ENCODE measurements at regions not wholly inside any gene's neighbourhood (a gene's known extent, or its start where the extent isn't known, plus 50 kb on each side); places are given as distances from the start of the nearest gene placed in this dataset.
"Not testable (repeated sequence)": the region's sequence is repeated elsewhere in the genome, so short reads cannot be mapped to it uniquely, and the experiment has no call there.

DNA sequence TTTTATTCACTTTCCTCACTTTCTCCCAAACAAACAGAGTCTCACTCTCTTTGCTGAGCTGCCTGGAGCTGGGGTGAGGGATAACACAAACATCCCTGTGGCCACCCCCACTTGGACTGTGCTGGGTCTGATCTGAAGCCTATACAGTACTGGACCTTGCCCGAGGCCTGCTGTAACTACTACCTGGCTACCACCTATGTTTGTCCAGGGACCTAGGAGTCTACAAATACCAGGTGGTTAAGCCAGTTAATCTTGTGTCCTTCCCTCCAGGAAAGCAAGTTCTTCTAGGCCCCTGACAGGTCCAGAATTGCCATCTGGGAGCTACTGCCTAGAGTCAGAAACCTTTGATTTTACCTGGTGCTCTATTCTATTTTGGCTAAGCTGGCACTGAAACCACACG, 87.3 kb downstream of the RTL3 start:
- H3K4me1 ChIP-seq (ENCODE audit: control insufficient read depth, insufficient read depth, low read length): no peaks in the 10 kb centered on the region
- no peaks in the 10 kb centered on the region for H3K9me3 ChIP-seq (ENCODE audit: control insufficient read depth, insufficient read depth, low read depth, low read length)
- ChIA-PET POLR2A (no interaction called here), CTCF (no interaction called here)
- BruUV-seq (replicated peaks): no TSS peak
- H3K27me3 ChIP-seq (ENCODE audit: control insufficient read depth, insufficient read depth, low read length): no peaks in the 10 kb centered on the region
- intact Hi-C loops (cut with micrococcal nuclease; ENCODE audit: unreplicated experiment) (no loop called here), in situ Hi-C loops (cut with HindIII; ENCODE audit: low pct_unique_long_range_greater_than_20kb, low sequenced_read_pairs) (no loop called here)
- no peak for DNase-seq (ENCODE audit: low read depth, low spot score)
- ATAC-seq: no peak
- no peak overlapping the region for H3K27ac ChIP-seq (ENCODE audit: low read length)
- TF ChIP-seq TCF7L2 (IDR thresholded peaks at IDR 0.05; ENCODE audit: low read depth, low read length): no peak
- no peak overlapping the region for H3K4me3 ChIP-seq (ENCODE audit: low read depth in 2 of 2, low read length in 2 of 2)
- H3K36me3 ChIP-seq (ENCODE audit: control insufficient read depth, insufficient read depth, low read length): no peaks in the 10 kb centered on the region

DNA sequence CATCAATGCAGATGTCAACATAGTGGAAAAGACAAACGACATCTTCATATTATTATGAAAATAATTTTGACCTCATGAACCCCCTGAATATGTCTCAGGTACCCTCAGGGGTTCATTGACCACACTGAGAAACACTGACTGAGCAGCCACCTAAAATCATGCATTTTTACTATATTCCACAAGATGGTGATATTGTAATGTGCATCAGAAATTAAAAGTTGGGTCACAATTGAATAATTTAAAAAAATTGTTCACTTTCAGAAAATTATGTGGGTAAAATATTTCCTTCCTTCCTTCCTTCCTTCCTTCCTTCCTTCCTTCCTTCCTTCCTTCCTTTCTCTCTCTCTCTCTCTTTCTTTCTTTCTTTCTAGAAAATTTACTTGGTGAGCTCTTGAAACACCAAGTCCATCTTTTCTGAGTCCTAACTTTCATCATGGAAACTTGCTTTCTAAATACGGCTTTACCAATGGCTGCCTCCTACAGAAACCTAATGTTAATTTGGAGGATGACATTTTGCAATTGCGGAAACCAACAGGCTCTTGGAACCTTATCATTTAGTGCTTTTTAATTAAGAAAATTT, 103.6 kb downstream of the RTL3 start:
- Histone ChIP-seq H3K36me3 (ENCODE audit: control insufficient read depth, insufficient read depth, low read length) (no peaks in the 10 kb centered on the region), H3K4me3 (ENCODE audit: low read depth in 2 of 2, low read length in 2 of 2) (no peak overlapping the region), H3K27ac (ENCODE audit: low read length) (no peak overlapping the region), H3K4me1 (ENCODE audit: control insufficient read depth, insufficient read depth, low read length) (no peaks in the 10 kb centered on the region), H3K27me3 (ENCODE audit: control insufficient read depth, insufficient read depth, low read length) (no peaks in the 10 kb centered on the region), H3K9me3 (ENCODE audit: control insufficient read depth, insufficient read depth, low read depth, low read length) (no peaks in the 10 kb centered on the region)
- CTCF ChIA-PET: interaction anchor here (0.6 to 0.7 kb wide), 3 partner anchors 153 to 853 kb away, joined by 3 to 4 read pairs (median 3); no protein-coding TSS in a partner anchor
- BruUV-seq (replicated peaks): no TSS peak
- intact Hi-C loops (cut with micrococcal nuclease; ENCODE audit: unreplicated experiment): loop anchor here (5.0 kb wide), 2 partner anchors 527 to 857 kb away; no protein-coding TSS in a partner anchor
- POLR2A ChIA-PET: no interaction called here
- no peak for DNase-seq (ENCODE audit: low read depth, low spot score)
- in situ Hi-C loops (cut with HindIII; ENCODE audit: low pct_unique_long_range_greater_than_20kb, low sequenced_read_pairs): no loop called here
- no peak for ATAC-seq
- TF ChIP-seq TCF7L2 (IDR thresholded peaks at IDR 0.05; ENCODE audit: low read depth, low read length): no peak
- peak; percentile 33; the same call in 1 of the 2 replicates for TF ChIP-seq CTCF (IDR thresholded peaks at IDR 0.05)

- H3K4me1 ChIP-seq (ENCODE audit: control insufficient read depth, insufficient read depth, low read length); CTCF ChIA-PET; H3K9me3 ChIP-seq (ENCODE audit: control insufficient read depth, insufficient read depth, low read depth, low read length); BruUV-seq (replicated peaks); POLR2A ChIA-PET; intact Hi-C loops (cut with micrococcal nuclease; ENCODE audit: unreplicated experiment); H3K4me3 ChIP-seq (ENCODE audit: low read depth in 2 of 2, low read length in 2 of 2); in situ Hi-C loops (cut with HindIII; ENCODE audit: low pct_unique_long_range_greater_than_20kb, low sequenced_read_pairs); H3K27me3 ChIP-seq (ENCODE audit: control insufficient read depth, insufficient read depth, low read length); DNase-seq (ENCODE audit: low read depth, low spot score); ATAC-seq; H3K36me3 ChIP-seq (ENCODE audit: control insufficient read depth, insufficient read depth, low read length); H3K27ac ChIP-seq (ENCODE audit: low read length): not testable (repeated sequence)
Observed at GRCh38 chrX:78552628-78553027, 106.5 kb downstream of the RTL3 start.

GRCh38 chrX:78548012-78548411, 111.1 kb downstream of the RTL3 start:
- Histone ChIP-seq H3K27me3 (ENCODE audit: control insufficient read depth, insufficient read depth, low read length) (no peaks in the 10 kb centered on the region), H3K4me1 (ENCODE audit: control insufficient read depth, insufficient read depth, low read length) (no peaks in the 10 kb centered on the region), H3K27ac (ENCODE audit: low read length) (no peak overlapping the region), H3K4me3 (ENCODE audit: low read depth in 2 of 2, low read length in 2 of 2) (no peak overlapping the region), H3K9me3 (ENCODE audit: control insufficient read depth, insufficient read depth, low read depth, low read length) (no peaks in the 10 kb centered on the region; the same call in 1 of the 2 replicates), H3K36me3 (ENCODE audit: control insufficient read depth, insufficient read depth, low read length) (no peaks in the 10 kb centered on the region)
- TF ChIP-seq TCF7L2 (IDR thresholded peaks at IDR 0.05; ENCODE audit: low read depth, low read length): no peak
- TF ChIP-seq CTCF (IDR thresholded peaks at IDR 0.05): no peak
- TF ChIP-seq POLR2AphosphoS5 (IDR thresholded peaks at IDR 0.05; ENCODE audit: low read depth, low read length): no peak
- POLR2A ChIA-PET: no interaction called here
- DNase-seq (ENCODE audit: low read depth, low spot score) (no peak), ATAC-seq (no peak)
- intact Hi-C loops (cut with micrococcal nuclease; ENCODE audit: unreplicated experiment): no loop called here
- in situ Hi-C loops (cut with HindIII; ENCODE audit: low pct_unique_long_range_greater_than_20kb, low sequenced_read_pairs): no loop called here
- CTCF ChIA-PET: no interaction called here
- no TSS peak for BruUV-seq (replicated peaks)
